IMR-90 (cell line): ENCODE measurements at regions not wholly inside any gene's neighbourhood (a gene's known extent, or its start where the extent isn't known, plus 50 kb on each side); places are given as distances from the start of the nearest gene placed in this dataset.

ENCODE experiments used
- ATAC-seq: fragments of 200-7000 bp; cut with Tn5 transposase; 2 replicates; pipeline ENCODE4 v1.9.1; 2020; ENCODE audit warnings: low read depth, mild to moderate bottlenecking, moderate library complexity
- BruUV-seq: library from RNA; stranded (reverse); fragments of 400-500 nt; replicated peaks from 2 replicates; lab custom pipeline; 2021; lab: Mats Ljungman, UMichigan
- CTCF ChIA-PET: fragments of 300-600 bp; formaldehyde crosslinking; extraction: SDS; loops from one replicate; lab custom pipeline; 2021; ENCODE audit warnings: antibody characterized with exemption; lab: Yijun Ruan, JAX
- POLR2A ChIA-PET: fragments of 300-600 bp; sonication (Branson Sonifier 250); formaldehyde crosslinking; loops from one replicate; lab custom pipeline; 2022; ENCODE audit warnings: antibody characterized with exemption; ENCODE audit not compliant: unreplicated experiment; lab: Charles Lee
- DNase-seq: peaks from one replicate; pipeline ENCODE4 v3.0.0; 2013
- H2AFZ ChIP-seq: replicated peaks from 2 replicates; pipeline ENCODE3; 2013; ENCODE audit warnings: low read length, mild to moderate bottlenecking; ENCODE audit not compliant: poor library complexity
- H2AK5ac ChIP-seq: 2 replicates; pipeline ENCODE4 v1.6.1; 2013; ENCODE audit warnings: low read depth, low read length, inconsistent platforms
- H2AK9ac ChIP-seq: replicated peaks from 2 replicates; pipeline ENCODE3; 2013; ENCODE audit warnings: mild to moderate bottlenecking, low read depth, low read length, moderate library complexity; ENCODE audit not compliant: poor library complexity
- H2BK120ac ChIP-seq: 2 replicates; pipeline ENCODE4 v1.6.1; 2013; ENCODE audit warnings: low read depth, low read length, inconsistent platforms
- H2BK15ac ChIP-seq: 3 replicates; pipeline ENCODE4 v1.6.1; 2013; ENCODE audit warnings: low read depth, low read length, inconsistent platforms
- H2BK20ac ChIP-seq: 2 replicates; pipeline ENCODE4 v1.6.1; 2013; ENCODE audit warnings: low read depth, mild to moderate bottlenecking, inconsistent platforms, low read length, moderate library complexity
- H2BK5ac ChIP-seq: 2 replicates; pipeline ENCODE4 v1.6.1; 2013; ENCODE audit warnings: mild to moderate bottlenecking, low read depth, low read length, inconsistent platforms; ENCODE audit not compliant: poor library complexity, severe bottlenecking
- H3K14ac ChIP-seq: replicated peaks from 2 replicates; pipeline ENCODE4 v1.6.1; 2013; ENCODE audit warnings: low read depth, low read length, inconsistent platforms
- H3K18ac ChIP-seq: 2 replicates; pipeline ENCODE4 v1.6.1; 2013; ENCODE audit warnings: low read depth, low read length, control low read depth
- H3K23ac ChIP-seq: 2 replicates; pipeline ENCODE4 v1.6.1; 2013; ENCODE audit warnings: low read depth, low read length, inconsistent platforms
- H3K27ac ChIP-seq: 2 replicates; pipeline ENCODE4 v1.5.1; 2013; ENCODE audit warnings: mild to moderate bottlenecking, control low read depth, low read length; ENCODE audit not compliant: insufficient read depth
- H3K27me3 ChIP-seq: 2 replicates; pipeline ENCODE4 v1.6.1; 2013; ENCODE audit warnings: low read length; ENCODE audit not compliant: control insufficient read depth, insufficient read depth
- H3K36me3 ChIP-seq: 2 replicates; pipeline ENCODE4 v1.6.1; 2013; ENCODE audit warnings: low read length, mixed read lengths; ENCODE audit not compliant: control insufficient read depth, insufficient read depth
- H3K4ac ChIP-seq: 2 replicates; pipeline ENCODE4 v1.6.1; 2013; ENCODE audit warnings: low read depth, low read length, inconsistent platforms
- H3K4me1 ChIP-seq: 2 replicates; pipeline ENCODE4 v1.6.1; 2013; ENCODE audit warnings: low read length, mixed read lengths; ENCODE audit not compliant: control insufficient read depth, insufficient read depth
- H3K4me2 ChIP-seq: 2 replicates; pipeline ENCODE4 v1.6.1; 2013; ENCODE audit warnings: low read depth, mild to moderate bottlenecking, control low read depth, low read length, moderate library complexity
- H3K4me3 ChIP-seq: 2 replicates; pipeline ENCODE4 v1.5.1; 2013; ENCODE audit warnings: low read depth, mild to moderate bottlenecking, control low read depth, low read length, moderate library complexity; ENCODE audit not compliant: insufficient read depth
- H3K56ac ChIP-seq: 2 replicates; pipeline ENCODE4 v1.6.1; 2013; ENCODE audit warnings: low read length, inconsistent platforms; ENCODE audit not compliant: insufficient read depth; ENCODE audit errors: extremely low read depth
- H3K79me1 ChIP-seq, 2 experiments: 2 replicates each; pipeline ENCODE4 v1.6.1; 2013; ENCODE audit warnings: low read length in 2 of 2, inconsistent platforms in 1 of 2, low read depth in 1 of 2
- H3K9ac ChIP-seq: 2 replicates; pipeline ENCODE4 v1.6.1; 2013; ENCODE audit warnings: low read depth, low read length, control low read depth
- H3K9me1 ChIP-seq: 2 replicates; pipeline ENCODE4 v1.6.1; 2013; ENCODE audit warnings: low read length, inconsistent platforms; ENCODE audit not compliant: insufficient read depth
- H3K9me3 ChIP-seq: 2 replicates; pipeline ENCODE4 v1.6.1; 2013; ENCODE audit warnings: low read length; ENCODE audit not compliant: control insufficient read depth, insufficient read depth
- H4K20me1 ChIP-seq: 2 replicates; pipeline ENCODE4 v1.6.1; 2013; ENCODE audit warnings: low read length, inconsistent platforms; ENCODE audit not compliant: insufficient read depth
- H4K5ac ChIP-seq: 2 replicates; pipeline ENCODE4 v1.6.1; 2013; ENCODE audit warnings: mild to moderate bottlenecking, low read depth, low read length, control low read depth
- H4K8ac ChIP-seq, 2 experiments: 2 replicates each; pipeline ENCODE4 v1.6.1; 2013; ENCODE audit warnings: low read depth in 2 of 2, low read length in 2 of 2, control low read depth in 1 of 2, inconsistent platforms in 1 of 2
- H4K91ac ChIP-seq: 2 replicates; pipeline ENCODE4 v1.6.1; 2013; ENCODE audit warnings: low read depth, low read length, inconsistent platforms; ENCODE audit not compliant: insufficient read depth
- CEBPB ChIP-seq: IDR thresholded peaks from 2 replicates; pipeline ENCODE4 v1.6.1; 2012; ENCODE audit warnings: low read depth, low read length, improper control_type of control experiment
- CHD1 ChIP-seq: IDR thresholded peaks from 2 replicates; pipeline ENCODE4 v1.6.1; 2012; ENCODE audit warnings: low read depth, low read length, improper control_type of control experiment
- MAZ ChIP-seq: IDR thresholded peaks from 2 replicates; pipeline ENCODE4 v1.6.1; 2012; ENCODE audit warnings: low read depth, mild to moderate bottlenecking, low read length, improper control_type of control experiment, moderate library complexity, borderline replicate concordance
- POLR2A ChIP-seq: IDR thresholded peaks from 2 replicates; pipeline ENCODE4 v1.6.1; 2012; ENCODE audit warnings: mild to moderate bottlenecking, low read depth, low read length
- RAD21 ChIP-seq: IDR thresholded peaks from 2 replicates; pipeline ENCODE4 v1.6.1; 2012; ENCODE audit warnings: low read length, improper control_type of control experiment
- WGBS, 2 experiments: methylation state at CpG; one replicate each; pipeline versions ENCODE4 v1.1.5 to v1.1.7; 2013; ENCODE audit warnings: missing lambda C conversion rate in 2 of 2; ENCODE audit not compliant: insufficient read length in 1 of 2; ENCODE audit errors: extremely low coverage in 2 of 2; 5-methylcytosine and 5-hydroxymethylcytosine counted together
- dilution Hi-C: fragments of 300-500 bp; cut with HindIII; formaldehyde crosslinking; loops from one replicate; pipeline ENCODE4 v1.14.3; 2018; ENCODE audit warnings: low sequenced_read_pairs; ENCODE audit not compliant: unreplicated experiment
- in situ Hi-C: fragments of 300-500 bp; cut with MboI; formaldehyde crosslinking; loops from 3 replicates; pipeline ENCODE4 v1.14.3; 2019; ENCODE audit warnings: low sequenced_read_pairs, inconsistent platforms, mixed read lengths
- intact Hi-C: fragments of 100-400 bp; cut with micrococcal nuclease; formaldehyde crosslinking; loops from 2 replicates; pipeline ENCODE4 v1.10.0; 2022
- TF ChIP-seq, protein P1 (sequence below): fragments of 150-350 bp; IDR thresholded peaks from 2 replicates; pipeline ENCODE4 v1.6.1; 2016; ENCODE audit warnings: low read depth, mild to moderate bottlenecking, low read length, moderate library complexity, borderline replicate concordance

GRCh38 chr5:91477408-91477807, 94.3 kb upstream of the ARRDC3 start:
- no TSS peak for BruUV-seq
- H3K4me3 ChIP-seq: no peak overlapping the region
- ChIA-PET POLR2A (no interaction called here), CTCF (no interaction called here)
- DNase-seq (no peak), ATAC-seq (no peak)
- H4K8ac ChIP-seq: no peak overlapping the region
- no peak overlapping the region for H3K56ac ChIP-seq
- no peak overlapping the region for H4K5ac ChIP-seq
- TF ChIP-seq RAD21 (no peak), POLR2A (no peak), CHD1 (no peak), MAZ (no peak), CEBPB (no peak)
- TF ChIP-seq, protein P1, sequence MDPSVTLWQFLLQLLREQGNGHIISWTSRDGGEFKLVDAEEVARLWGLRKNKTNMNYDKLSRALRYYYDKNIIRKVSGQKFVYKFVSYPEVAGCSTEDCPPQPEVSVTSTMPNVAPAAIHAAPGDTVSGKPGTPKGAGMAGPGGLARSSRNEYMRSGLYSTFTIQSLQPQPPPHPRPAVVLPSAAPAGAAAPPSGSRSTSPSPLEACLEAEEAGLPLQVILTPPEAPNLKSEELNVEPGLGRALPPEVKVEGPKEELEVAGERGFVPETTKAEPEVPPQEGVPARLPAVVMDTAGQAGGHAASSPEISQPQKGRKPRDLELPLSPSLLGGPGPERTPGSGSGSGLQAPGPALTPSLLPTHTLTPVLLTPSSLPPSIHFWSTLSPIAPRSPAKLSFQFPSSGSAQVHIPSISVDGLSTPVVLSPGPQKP: no peak
- H2BK15ac ChIP-seq: no peak overlapping the region
- H2AK9ac ChIP-seq: no peak overlapping the region
- H4K20me1 ChIP-seq: no peaks in the 10 kb centered on the region
- no peak overlapping the region for H3K23ac ChIP-seq
- H2BK5ac ChIP-seq: no peak overlapping the region
- no peaks in the 10 kb centered on the region for H3K9me1 ChIP-seq
- H3K36me3 ChIP-seq: no peaks in the 10 kb centered on the region
- H3K4ac ChIP-seq: no peak overlapping the region
- no peak overlapping the region for H3K9ac ChIP-seq
- no peak overlapping the region for H3K14ac ChIP-seq
- no peak overlapping the region for H4K91ac ChIP-seq
- no CpG with 5 or more reads among the region's 3 CpGs for WGBS, 2 experiments
- intact Hi-C loops (no loop called here), dilution Hi-C loops (no loop called here), in situ Hi-C loops (no loop called here)
- H3K79me1 ChIP-seq: no peaks in the 10 kb centered on the region
- H3K4me1 ChIP-seq: no peaks in the 10 kb centered on the region
- H3K18ac ChIP-seq: no peak overlapping the region
- H2BK20ac ChIP-seq: no peak overlapping the region
- no peak overlapping the region for H2AK5ac ChIP-seq
- H3K9me3 ChIP-seq: no peaks in the 10 kb centered on the region
- no peak overlapping the region for H2AFZ ChIP-seq
- H3K27me3 ChIP-seq: no peaks in the 10 kb centered on the region
- no peak overlapping the region for H3K4me2 ChIP-seq
- no peak overlapping the region for H2BK120ac ChIP-seq
- no peak overlapping the region for H3K27ac ChIP-seq
